Sigmoid colon (tissue), 6 donors: ENCODE measurements at regions not wholly inside any gene's neighbourhood (a gene's known extent, or its start where the extent isn't known, plus 50 kb on each side); places are given as distances from the start of the nearest gene placed in this dataset.

ENCODE experiments used
- DNase-seq: peaks from one replicate; pipeline ENCODE4 v3.0.0-alpha.2; 2019
- H3K27ac ChIP-seq, 4 donors: fragments of 200-600 bp; sonication (generic); one replicate each; pipeline ENCODE4 v1.5.1; 2016 to 2019; ENCODE audit warnings: mild to moderate bottlenecking in 1 of 4
- H3K27me3 ChIP-seq, 3 donors: fragments of 200-600 bp; sonication (generic); one replicate each; pipeline ENCODE4 v1.5.1; 2019; ENCODE audit warnings: mild to moderate bottlenecking in 1 of 3
- H3K36me3 ChIP-seq, 4 donors: fragments of 200-600 bp; sonication (generic); one replicate each; pipeline ENCODE4 v1.5.1; 2016 to 2019
- H3K4me1 ChIP-seq, 4 donors: fragments of 200-600 bp; sonication (generic); one replicate each; pipeline ENCODE4 v1.5.1; 2017 to 2019
- H3K4me3 ChIP-seq, 4 donors: fragments of 200-600 bp; sonication (generic); one replicate each; pipeline ENCODE4 v1.5.1; 2017 to 2019; ENCODE audit warnings: mild to moderate bottlenecking in 2 of 4, moderate library complexity in 1 of 4
- H3K9me3 ChIP-seq, 4 donors: fragments of 200-600 bp in 3 of 4; sonication (generic) in 3 of 4; one replicate each; pipeline versions ENCODE4 v1.5.1 to v1.6.1; 2013 to 2019
- EP300 ChIP-seq, 4 donors: sonication (generic); formaldehyde crosslinking; IDR thresholded peaks; one replicate each; pipeline ENCODE4 v1.6.1; 2017; ENCODE audit warnings: antibody characterized with exemption in 4 of 4
- POLR2A ChIP-seq, 2 donors: fragments of 450-650 bp; IDR thresholded peaks; one replicate each; pipeline ENCODE4 v1.6.1; 2016; ENCODE audit warnings: antibody characterized with exemption in 2 of 2, mild to moderate bottlenecking in 2 of 2, moderate library complexity in 2 of 2
- POLR2AphosphoS5 ChIP-seq, 4 donors: sonication (generic); formaldehyde crosslinking; IDR thresholded peaks; one replicate each; pipeline ENCODE4 v1.6.1; 2017; ENCODE audit warnings: antibody characterized with exemption in 4 of 4
- WGBS, 2 donors: extraction: QIAGEN DNeasy Blood & Tissue Kit; methylation state at CpG; one replicate each; pipeline ENCODE4 v1.1.7; 2013; 5-methylcytosine and 5-hydroxymethylcytosine counted together
- intact Hi-C: fragments of 100-400 bp; cut with DNase I; formaldehyde crosslinking; loops from one replicate; pipeline ENCODE4 v1.15.1; 2023
- TF ChIP-seq, protein P1 (sequence below), 4 experiments: fragments of 450-650 bp in 3 of 4; fragments of 200-600 bp in 1 of 4; IDR thresholded peaks; one replicate each; pipeline ENCODE4 v1.5.1; 2016 to 2019; ENCODE audit warnings: antibody characterized with exemption in 4 of 4, mild to moderate bottlenecking in 3 of 4, moderate library complexity in 2 of 4
- donor health status: healthy with polysubstance abuse.
- donor health status: healthy.

DNA sequence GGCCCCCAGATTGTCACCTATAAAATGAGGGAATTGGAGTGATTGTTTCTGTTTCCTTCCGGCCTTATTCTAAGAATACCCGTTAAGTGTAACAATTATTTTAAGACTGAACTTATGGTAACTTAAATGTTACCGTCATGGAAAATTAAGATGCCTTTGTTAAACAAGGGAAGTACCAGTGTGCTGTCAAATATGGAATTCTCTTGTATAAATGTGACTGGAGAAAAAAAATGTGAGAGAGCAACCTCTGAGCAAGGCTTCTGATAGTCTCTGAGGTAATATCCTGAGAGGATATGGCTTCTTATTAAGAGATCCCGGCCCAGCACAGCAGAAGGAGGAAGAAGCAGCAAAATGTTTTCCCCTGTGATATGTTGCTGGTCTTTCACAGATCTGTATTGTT, 480.7 kb upstream of the ADAMTS9 start:
- Histone ChIP-seq H3K36me3 (no peaks in the 10 kb centered on the region), H3K4me1 (peaks cover 0 to 24% (median 20%) of the 10 kb centered on the region in 4 donors), H3K27ac (peak overlapping the region in 3 of 4 donors; percentile 15 to 82 (median 68)), H3K27me3 (no peaks in the 10 kb centered on the region), H3K9me3 (no peaks in the 10 kb centered on the region), H3K4me3 (no peak overlapping the region)
- WGBS, 2 donors, result 67 to 87% methylated on average over 4 of the region's 4 CpGs
- no peak for DNase-seq
- intact Hi-C loops, result no loop called here
- TF ChIP-seq POLR2A (IDR thresholded peaks at IDR 0.05) (no peak), EP300 (IDR thresholded peaks at IDR 0.05) (peak in 3 of 4 donors; percentile 7 to 91 (median 79)), POLR2AphosphoS5 (IDR thresholded peaks at IDR 0.05) (peak in 2 of 4 donors; percentile 14 to 77)

DNA sequence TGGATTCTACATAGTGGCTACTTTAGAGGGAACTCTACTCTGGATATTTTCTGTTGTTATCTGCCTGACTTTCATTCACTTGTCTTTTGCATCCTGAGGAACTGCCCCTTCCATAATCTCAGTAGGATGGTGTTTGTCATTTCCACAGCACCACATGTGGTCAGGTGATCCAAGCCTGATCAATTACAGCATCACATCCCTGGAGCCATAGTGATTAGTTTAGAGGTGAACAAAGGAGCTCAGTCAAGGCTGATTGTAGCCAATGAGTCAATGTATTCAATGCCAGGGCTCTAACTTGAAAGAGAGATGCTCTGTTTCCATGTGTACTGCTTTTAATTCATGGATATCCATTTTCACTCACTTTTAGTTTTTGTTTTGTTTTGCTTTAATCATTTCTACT, 478.7 kb upstream of the ADAMTS9 start:
- no peaks in the 10 kb centered on the region for H3K27me3 ChIP-seq
- no peak overlapping the region for H3K4me3 ChIP-seq
- no peaks in the 10 kb centered on the region for H3K9me3 ChIP-seq
- TF ChIP-seq, protein P1, sequence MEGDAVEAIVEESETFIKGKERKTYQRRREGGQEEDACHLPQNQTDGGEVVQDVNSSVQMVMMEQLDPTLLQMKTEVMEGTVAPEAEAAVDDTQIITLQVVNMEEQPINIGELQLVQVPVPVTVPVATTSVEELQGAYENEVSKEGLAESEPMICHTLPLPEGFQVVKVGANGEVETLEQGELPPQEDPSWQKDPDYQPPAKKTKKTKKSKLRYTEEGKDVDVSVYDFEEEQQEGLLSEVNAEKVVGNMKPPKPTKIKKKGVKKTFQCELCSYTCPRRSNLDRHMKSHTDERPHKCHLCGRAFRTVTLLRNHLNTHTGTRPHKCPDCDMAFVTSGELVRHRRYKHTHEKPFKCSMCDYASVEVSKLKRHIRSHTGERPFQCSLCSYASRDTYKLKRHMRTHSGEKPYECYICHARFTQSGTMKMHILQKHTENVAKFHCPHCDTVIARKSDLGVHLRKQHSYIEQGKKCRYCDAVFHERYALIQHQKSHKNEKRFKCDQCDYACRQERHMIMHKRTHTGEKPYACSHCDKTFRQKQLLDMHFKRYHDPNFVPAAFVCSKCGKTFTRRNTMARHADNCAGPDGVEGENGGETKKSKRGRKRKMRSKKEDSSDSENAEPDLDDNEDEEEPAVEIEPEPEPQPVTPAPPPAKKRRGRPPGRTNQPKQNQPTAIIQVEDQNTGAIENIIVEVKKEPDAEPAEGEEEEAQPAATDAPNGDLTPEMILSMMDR (IDR thresholded peaks at IDR 0.05), result no peak
- no peak for TF ChIP-seq POLR2A (IDR thresholded peaks at IDR 0.05)
- TF ChIP-seq POLR2AphosphoS5 (IDR thresholded peaks at IDR 0.05), result no peak
- TF ChIP-seq EP300 (IDR thresholded peaks at IDR 0.05), result no peak
- no peak overlapping the region for H3K27ac ChIP-seq
- no peaks in the 10 kb centered on the region for H3K36me3 ChIP-seq
- intact Hi-C loops, result no loop called here
- peaks cover 0 to 24% (median 20%) of the 10 kb centered on the region in 4 donors for H3K4me1 ChIP-seq
- DNase-seq, result no peak

DNA sequence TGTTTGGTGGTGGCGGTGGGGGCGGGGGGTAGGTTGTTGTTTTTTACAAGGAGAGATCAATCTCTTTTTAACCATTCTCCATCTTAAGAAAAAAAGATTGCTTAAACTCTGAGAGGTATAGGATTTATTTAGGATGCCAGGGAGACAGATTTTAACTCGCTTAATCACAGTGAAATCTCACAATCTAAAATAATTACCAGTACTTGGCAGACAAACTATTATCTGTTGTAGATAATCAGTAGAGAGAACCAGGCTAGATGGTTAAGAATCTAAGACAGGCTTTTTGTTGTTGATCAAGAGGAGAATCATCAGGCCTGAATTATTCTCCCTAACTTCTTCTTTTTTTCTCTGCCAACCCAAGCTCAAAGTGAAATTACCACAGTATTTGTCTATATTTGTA, 470.2 kb upstream of the ADAMTS9 start:
- WGBS, 2 donors, result 87 to 94% methylated on average over 3 of the region's 3 CpGs
- intact Hi-C loops, result no loop called here

DNA sequence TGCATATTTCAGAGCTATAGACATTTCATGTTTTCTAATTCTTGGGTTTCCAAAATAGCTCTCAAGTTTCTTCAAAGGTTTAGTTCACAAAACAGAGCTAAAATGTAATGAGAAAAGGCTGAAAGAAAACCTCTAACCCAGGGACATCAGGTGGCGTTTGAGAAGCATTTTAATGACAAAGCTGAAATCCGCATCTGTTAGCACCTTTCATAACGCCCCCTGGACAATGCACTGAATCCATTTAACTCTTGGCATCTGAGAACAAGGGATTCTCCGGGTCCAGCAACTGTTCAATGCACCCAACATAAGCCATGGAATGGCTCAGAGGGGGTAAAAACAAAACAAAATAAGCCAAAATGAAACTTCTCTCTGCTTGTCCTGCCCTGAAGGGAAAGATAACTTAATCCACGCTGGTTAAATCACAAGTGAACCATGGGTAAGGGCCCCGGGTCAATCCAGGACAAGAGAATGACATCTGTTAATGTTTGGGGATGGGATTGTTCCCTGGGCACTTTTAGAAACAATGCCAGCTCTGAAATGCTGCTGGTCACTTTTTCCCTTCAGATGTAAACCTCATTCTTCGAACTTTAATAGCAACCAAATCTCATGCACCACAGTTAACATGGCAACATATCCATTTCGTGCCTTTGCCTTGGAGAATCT, 466.2 kb upstream of the ADAMTS9 start:
- Histone ChIP-seq H3K27ac (no peak overlapping the region), H3K27me3 (no peaks in the 10 kb centered on the region), H3K9me3 (no peaks in the 10 kb centered on the region), H3K4me3 (no peak overlapping the region), H3K36me3 (no peaks in the 10 kb centered on the region), H3K4me1 (no peaks in the 10 kb centered on the region)
- intact Hi-C loops, result no loop called here
- 82 to 84% methylated on average over 8 of the region's 8 CpGs for WGBS, 2 donors
- TF ChIP-seq EP300 (IDR thresholded peaks at IDR 0.05), result no peak
- TF ChIP-seq POLR2AphosphoS5 (IDR thresholded peaks at IDR 0.05), result no peak
- no peak for TF ChIP-seq POLR2A (IDR thresholded peaks at IDR 0.05)
- TF ChIP-seq, protein P1 (IDR thresholded peaks at IDR 0.05), result no peak
- DNase-seq, result no peak

More for the DNA sequence above, 470.2 kb upstream of the ADAMTS9 start:
- H3K36me3 ChIP-seq, result no peaks in the 10 kb centered on the region
- H3K27ac ChIP-seq, result no peak overlapping the region
- TF ChIP-seq POLR2AphosphoS5 (IDR thresholded peaks at IDR 0.05), result no peak
- H3K4me3 ChIP-seq, result no peak overlapping the region
- no peak for DNase-seq
- H3K4me1 ChIP-seq, result no peaks in the 10 kb centered on the region
- H3K27me3 ChIP-seq, result no peaks in the 10 kb centered on the region
- H3K9me3 ChIP-seq, result no peaks in the 10 kb centered on the region

DNA sequence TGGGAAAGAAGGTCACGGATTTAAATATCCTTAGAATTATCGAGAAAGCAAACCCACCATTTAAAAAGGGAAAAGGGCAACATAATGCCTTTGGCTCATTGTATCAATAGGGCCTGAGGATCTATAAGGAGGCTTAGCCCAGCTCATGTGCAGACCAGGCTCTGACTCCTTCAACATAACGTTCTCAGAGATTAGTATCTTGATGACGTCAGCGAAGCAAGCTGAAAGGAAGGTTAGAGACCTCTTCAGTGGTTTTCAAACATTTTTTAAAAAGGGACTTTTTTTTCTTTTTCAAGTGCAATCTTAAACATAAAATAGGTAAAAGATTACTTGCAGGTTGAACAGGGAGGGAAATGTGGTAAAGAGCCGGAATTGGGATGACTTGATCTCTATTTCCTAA, 463.9 kb upstream of the ADAMTS9 start:
- TF ChIP-seq POLR2A (IDR thresholded peaks at IDR 0.05) (no peak), EP300 (IDR thresholded peaks at IDR 0.05) (no peak), POLR2AphosphoS5 (IDR thresholded peaks at IDR 0.05) (no peak)
- TF ChIP-seq, protein P1 (IDR thresholded peaks at IDR 0.05), result no peak
- intact Hi-C loops, result no loop called here
- WGBS, 2 donors, result 83 to 89% methylated on average over 6 of the region's 6 CpGs
- Histone ChIP-seq H3K4me1 (no peaks in the 10 kb centered on the region), H3K27me3 (no peaks in the 10 kb centered on the region), H3K9me3 (no peaks in the 10 kb centered on the region), H3K27ac (no peak overlapping the region), H3K4me3 (no peak overlapping the region), H3K36me3 (no peaks in the 10 kb centered on the region)
- no peak for DNase-seq

DNA sequence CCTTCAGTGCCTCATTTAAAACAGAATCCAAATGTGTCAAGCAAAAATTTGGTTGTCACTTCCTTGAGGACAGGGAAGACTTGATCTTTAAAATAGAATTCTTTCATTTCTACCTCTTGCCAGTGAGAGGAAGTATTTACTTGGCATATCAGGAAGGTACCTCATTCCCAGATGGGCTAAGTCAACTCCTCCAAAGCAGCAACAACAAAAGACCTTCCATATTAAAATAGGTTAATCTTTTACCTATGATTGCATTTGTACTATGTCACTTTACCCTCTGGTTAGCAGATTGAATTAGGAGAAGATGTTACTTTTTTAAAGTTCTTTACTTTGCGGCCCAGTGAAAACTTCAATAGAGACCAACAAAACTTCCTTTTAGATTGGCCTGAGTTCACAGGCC, 462.1 kb upstream of the ADAMTS9 start:
- no peak overlapping the region for H3K27ac ChIP-seq
- H3K4me1 ChIP-seq, result no peaks in the 10 kb centered on the region
- DNase-seq, result no peak
- TF ChIP-seq, protein P1 (IDR thresholded peaks at IDR 0.05), result no peak
- TF ChIP-seq POLR2AphosphoS5 (IDR thresholded peaks at IDR 0.05) (no peak), POLR2A (IDR thresholded peaks at IDR 0.05) (no peak), EP300 (IDR thresholded peaks at IDR 0.05) (no peak)
- H3K27me3 ChIP-seq, result no peaks in the 10 kb centered on the region
- H3K36me3 ChIP-seq, result no peaks in the 10 kb centered on the region
- WGBS, 2 donors, result 23 to 81% methylated on average over 1 of the region's 1 CpG
- intact Hi-C loops, result no loop called here
- no peak overlapping the region for H3K4me3 ChIP-seq
- H3K9me3 ChIP-seq, result no peaks in the 10 kb centered on the region
